Mammary epithelial cell (primary cell): ENCODE measurements at regions not wholly inside any gene's neighbourhood (a gene's known extent, or its start where the extent isn't known, plus 50 kb on each side); places are given as distances from the start of the nearest gene placed in this dataset.

Source experiments
- EZH2 ChIP-seq: IDR thresholded peaks from 2 replicates; pipeline ENCODE4 v1.6.1; 2012; ENCODE audit warnings: low read length, inconsistent platforms, borderline replicate concordance
- TF ChIP-seq, protein P1 (sequence below), 2 donors: IDR thresholded peaks in 1 of 2; conservative IDR thresholded peaks in 1 of 2; 2 replicates each; pipeline ENCODE4 v1.5.1; 2011 to 2012; ENCODE audit warnings: inconsistent platforms in 2 of 2, low read length in 2 of 2, mild to moderate bottlenecking in 2 of 2, control low read depth in 1 of 2, low read depth in 1 of 2; ENCODE audit not compliant: insufficient read depth in 1 of 2; ENCODE audit errors: extremely low read depth in 1 of 2

DNA sequence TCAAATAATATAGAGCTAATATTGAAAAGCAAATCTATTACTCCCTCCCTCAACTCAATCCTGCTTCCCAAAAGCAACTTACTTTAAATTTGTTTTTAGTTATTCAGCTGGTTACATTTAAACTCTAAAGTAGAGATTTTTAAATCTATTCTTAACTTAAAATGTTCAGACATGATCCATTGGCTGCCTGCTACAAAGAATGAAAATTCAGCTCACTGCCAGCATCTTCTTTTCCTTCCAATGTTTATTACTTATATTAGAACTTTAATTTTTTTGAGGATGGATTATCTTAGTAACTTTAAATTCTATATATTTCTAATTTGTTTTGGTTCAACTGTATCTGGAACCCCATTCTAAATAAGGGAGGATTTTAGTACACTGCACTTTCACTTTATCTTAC is 163.2 kb downstream of the TMEM167A start:
- TF ChIP-seq, protein P1, sequence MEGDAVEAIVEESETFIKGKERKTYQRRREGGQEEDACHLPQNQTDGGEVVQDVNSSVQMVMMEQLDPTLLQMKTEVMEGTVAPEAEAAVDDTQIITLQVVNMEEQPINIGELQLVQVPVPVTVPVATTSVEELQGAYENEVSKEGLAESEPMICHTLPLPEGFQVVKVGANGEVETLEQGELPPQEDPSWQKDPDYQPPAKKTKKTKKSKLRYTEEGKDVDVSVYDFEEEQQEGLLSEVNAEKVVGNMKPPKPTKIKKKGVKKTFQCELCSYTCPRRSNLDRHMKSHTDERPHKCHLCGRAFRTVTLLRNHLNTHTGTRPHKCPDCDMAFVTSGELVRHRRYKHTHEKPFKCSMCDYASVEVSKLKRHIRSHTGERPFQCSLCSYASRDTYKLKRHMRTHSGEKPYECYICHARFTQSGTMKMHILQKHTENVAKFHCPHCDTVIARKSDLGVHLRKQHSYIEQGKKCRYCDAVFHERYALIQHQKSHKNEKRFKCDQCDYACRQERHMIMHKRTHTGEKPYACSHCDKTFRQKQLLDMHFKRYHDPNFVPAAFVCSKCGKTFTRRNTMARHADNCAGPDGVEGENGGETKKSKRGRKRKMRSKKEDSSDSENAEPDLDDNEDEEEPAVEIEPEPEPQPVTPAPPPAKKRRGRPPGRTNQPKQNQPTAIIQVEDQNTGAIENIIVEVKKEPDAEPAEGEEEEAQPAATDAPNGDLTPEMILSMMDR (conservative IDR thresholded peaks at IDR 0.05 in 1 of 2, IDR thresholded peaks at IDR 0.05 in 1 of 2; ENCODE audit: extremely low read depth in 1 of 2, insufficient read depth in 1 of 2, low read depth in 1 of 2, low read length in 2 of 2) = no peak
- TF ChIP-seq EZH2 = no peak
